Stimulated activated CD4-positive, alpha-beta T cell treated with anti-CD3 and anti-CD28 coated beads, Interleukin-15, amount 100 ng/mL, for 48 hours (primary cell): ENCODE measurements at regions not wholly inside any gene's neighbourhood (a gene's known extent, or its start where the extent isn't known, plus 50 kb on each side); places are given as distances from the start of the nearest gene placed in this dataset.

Source experiments
- DNase-seq, 2 donors: peaks; one replicate each; pipeline ENCODE4 v3.0.0-alpha.2; 2020; ENCODE audit warnings: low read depth in 2 of 2

DNA sequence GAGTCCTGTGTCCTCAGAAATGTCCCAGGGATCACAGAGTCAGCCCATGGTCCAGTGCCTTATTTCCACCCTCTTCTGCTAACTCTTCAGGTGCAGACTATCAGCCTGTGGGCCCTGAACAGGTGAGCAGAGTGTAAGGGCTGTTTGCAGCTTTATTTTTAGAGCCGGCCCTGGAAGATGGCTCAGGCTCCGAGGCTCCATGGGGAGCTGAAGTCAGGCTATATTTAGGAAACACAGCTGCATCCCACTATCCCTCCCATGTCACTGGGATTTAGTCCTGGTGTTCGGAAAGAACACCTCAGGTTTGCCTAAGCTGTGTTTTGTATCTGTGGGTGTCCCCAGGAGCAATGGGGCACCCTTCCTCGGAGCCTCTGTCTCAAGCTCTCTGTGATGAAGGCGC, 126.9 kb downstream of the RPS24 start:
- DNase-seq: no peak

- no peak for DNase-seq
Observed at GRCh38 chr10:78162853-78163252, 129.2 kb downstream of the RPS24 start.

- no peak for DNase-seq
Observed at GRCh38 chr10:78164702-78165101, 131.0 kb downstream of the RPS24 start.

DNA sequence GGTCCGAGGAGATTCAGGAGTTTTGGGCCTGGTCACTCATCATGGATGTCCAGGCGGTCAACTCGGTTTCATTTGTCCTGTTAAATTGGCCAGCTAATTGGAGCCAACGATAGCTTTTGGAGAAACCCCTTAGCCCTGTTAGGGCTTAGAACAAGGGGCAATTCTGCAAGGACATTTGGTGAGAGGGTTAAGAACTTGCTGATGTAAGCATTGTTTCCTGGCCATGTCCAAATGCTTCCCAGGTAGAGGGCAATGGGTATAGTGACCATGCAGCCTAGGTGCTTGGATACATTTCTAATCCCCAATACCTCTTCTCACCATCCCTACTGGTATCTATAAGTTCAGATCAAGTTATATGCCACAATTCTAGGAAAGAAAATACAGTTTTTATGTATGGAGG, 131.5 kb downstream of the RPS24 start:
- DNase-seq: no peak

GRCh38 chr10:78165617-78166016, 132.0 kb downstream of the RPS24 start:
- DNase-seq: no peak

GRCh38 chr10:78166261-78166660, 132.6 kb downstream of the RPS24 start:
- no peak for DNase-seq

- no peak for DNase-seq
Observed at GRCh38 chr10:78169214-78169613, 135.6 kb downstream of the RPS24 start.

GRCh38 chr10:78170026-78170475, 136.4 kb downstream of the RPS24 start:
- no peak for DNase-seq

DNA sequence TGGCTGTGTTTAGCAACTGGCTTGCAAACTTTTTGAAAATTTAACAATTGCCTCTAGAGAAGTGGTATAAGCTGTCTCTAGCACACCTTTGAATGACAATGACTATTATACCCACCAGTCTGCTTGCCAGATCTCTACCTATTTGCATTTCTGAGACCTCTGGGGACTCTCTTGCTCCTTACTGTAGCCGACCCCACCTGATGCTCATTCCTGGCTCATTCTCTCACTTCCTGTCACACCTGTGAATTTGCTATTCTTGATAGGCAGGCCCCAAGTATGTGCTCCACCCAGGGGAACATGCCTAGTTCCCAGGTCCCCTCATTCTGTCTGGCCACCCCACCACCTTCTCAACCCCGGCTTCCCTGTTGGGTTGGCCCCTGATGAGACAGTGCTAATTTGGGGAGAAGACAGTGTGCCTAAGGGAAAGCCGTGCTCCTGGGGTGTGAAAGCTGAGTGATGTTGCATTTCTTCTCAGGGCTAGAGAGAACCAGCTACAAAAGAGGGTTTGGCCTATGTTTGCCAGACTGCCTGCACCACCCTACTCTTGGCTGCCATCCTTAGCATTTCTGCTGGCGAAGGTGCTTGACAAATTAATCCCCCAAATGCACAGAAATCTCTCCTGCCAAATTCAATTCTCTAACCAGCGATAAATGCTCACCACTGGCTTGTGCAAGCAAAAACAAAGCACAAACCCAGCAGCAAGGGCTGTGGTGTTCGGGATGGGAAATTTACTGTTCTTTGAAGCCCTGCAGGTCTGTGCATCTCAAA, 138.2 kb downstream of the RPS24 start:
- DNase-seq: no peak

DNA sequence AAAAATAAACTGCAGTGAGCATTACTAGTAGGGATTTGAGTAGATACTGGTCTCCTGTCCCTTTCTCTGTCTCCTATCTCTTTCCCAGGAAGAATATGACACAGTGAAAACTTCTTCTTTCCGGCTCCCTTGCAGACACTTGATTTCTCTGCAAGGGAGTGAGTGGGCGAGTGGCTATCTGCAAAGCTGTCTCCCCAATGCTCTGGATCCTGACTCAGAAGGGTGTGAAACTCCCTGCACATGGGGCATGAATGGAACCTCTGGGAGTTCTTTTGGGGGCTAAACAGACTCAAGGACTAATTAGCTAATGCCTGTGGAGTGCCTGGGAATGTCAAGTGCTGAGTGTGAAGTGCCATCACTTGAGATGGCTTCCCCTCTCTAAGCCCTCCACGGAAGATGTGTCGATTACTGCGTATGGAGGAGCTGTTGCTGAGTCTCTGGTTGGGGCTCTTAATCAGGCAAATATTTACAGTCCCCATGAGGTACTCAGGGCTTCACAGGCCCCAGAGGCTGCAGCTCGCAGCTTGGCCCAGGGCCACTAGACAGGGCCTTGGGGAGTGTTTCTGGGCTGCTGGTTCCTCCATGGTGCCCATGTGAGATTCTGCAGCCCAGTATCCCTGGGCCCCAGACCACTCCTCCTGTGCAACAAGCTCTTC, 139.8 kb downstream of the RPS24 start:
- no peak for DNase-seq

- DNase-seq: no peak
Observed at GRCh38 chr10:78175444-78176015, 141.9 kb downstream of the RPS24 start.

DNA sequence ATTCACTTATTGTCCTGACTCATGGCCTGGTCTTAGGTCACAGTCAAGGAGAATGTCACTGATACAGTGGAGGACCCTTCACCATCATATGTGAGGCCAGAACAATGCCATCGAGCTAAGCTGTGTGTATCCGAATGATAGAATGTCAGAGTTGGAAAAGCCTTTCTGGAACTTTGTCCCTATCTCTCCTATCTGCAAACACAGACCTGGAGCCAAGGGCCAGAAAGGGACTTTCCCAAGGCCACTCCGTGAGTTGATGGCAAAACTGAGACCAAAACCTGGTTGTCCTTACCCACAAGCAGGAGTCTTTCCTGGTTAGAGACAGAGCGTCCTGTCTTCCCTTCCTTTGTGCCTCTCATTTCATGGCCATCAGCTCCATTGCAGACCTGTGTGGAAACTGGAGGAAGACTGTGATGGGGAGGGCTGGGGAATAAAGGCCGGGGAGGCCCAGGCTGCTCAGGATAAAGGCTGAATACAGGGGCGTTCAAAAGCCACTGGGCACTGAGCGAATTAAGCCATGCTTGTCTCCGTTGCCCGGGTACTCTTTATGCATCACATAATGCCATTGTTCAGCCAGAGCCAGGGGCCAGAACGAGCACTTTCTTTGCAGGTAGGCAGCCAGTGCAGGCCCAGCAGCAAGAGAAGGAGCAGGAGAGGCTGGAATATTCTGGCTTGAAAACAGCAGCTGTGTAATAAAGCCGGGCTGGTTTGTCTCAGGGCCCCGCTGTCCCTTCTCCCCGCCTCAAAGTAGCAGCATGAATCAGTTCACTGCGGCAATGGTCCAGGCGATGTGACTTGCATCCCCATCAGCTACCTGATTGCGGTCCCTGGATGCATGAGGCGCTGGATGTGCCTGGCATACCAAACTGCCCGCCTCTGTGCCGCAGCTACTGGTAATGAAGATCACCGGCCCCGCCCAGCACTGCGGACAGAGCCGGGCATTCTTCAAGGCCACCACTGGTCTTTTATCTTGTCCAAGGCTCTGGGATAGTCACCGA, 143.0 kb downstream of the RPS24 start:
- DNase-seq: no peak

DNA sequence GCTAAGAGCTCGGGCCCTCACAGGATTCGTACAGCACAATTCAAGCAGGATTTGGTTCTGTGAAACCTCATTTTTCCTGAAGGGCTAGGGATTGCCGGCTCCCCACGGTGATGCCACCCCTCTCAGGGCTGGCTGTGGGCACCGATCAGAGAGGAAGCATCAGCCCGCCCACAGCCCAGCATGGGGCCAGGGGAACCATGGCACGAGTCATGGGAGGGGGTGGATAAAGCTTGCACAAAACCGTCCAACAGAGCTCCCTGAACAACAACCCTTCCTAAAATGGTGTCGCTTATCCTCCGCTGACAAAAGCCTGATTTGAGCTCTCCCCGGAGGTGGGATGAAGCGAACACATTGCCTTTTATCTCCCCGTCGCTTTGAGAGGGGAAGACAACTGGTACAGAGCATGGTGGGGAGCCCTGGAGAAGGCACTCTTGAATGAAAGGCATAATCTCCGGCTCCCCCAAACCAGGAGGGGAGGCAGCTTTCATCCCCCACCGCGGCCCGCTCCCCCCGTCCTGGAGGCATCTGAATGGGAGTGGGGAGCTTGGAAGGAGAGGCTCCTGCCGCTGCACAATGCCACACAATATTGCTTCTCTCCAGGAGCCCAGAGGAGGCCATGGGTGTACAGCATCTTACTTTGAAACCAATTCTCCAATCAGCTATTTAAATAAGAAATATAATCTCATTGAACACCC, 144.0 kb downstream of the RPS24 start:
- no peak for DNase-seq

DNA sequence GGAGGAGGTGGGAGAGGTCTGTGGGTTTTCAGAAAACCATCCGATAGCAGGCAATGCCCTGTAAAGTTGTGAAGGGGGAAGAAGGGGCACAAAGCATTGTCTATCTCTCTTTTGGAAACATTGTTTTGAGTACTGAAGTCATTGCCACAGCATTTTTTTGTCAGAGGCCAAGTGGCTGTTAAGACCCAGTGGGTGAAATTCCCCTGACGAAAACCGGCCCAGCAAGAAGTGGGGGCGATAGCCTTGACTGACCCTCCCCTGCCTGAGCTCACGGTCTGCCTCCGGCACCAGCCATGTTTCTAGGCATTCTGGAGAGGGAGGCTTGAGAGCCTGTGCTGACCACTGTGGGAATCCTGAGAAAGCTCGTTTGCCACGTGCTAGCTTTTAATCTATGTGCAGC, 144.7 kb downstream of the RPS24 start:
- DNase-seq: no peak

DNA sequence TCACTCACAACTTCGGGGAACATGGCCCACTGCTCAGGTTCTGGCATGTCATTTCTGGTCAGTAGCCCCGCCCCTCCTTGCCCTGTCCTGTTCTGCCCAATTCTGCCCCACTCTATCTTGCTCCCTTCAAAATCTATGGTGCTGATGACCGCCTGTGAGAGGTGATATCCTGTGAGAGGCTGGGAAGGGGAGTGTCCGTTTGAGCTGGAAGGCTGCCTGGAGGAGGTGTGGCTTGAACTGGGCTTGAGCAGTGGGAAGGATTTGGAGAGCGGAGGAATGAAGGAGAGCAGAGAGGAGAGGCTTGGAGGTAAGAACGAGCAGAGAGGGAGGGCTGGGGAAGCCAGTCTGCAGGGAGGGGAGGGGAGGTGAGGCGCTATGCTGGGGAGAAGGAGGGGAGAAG, 145.3 kb downstream of the RPS24 start:
- no peak for DNase-seq

DNA sequence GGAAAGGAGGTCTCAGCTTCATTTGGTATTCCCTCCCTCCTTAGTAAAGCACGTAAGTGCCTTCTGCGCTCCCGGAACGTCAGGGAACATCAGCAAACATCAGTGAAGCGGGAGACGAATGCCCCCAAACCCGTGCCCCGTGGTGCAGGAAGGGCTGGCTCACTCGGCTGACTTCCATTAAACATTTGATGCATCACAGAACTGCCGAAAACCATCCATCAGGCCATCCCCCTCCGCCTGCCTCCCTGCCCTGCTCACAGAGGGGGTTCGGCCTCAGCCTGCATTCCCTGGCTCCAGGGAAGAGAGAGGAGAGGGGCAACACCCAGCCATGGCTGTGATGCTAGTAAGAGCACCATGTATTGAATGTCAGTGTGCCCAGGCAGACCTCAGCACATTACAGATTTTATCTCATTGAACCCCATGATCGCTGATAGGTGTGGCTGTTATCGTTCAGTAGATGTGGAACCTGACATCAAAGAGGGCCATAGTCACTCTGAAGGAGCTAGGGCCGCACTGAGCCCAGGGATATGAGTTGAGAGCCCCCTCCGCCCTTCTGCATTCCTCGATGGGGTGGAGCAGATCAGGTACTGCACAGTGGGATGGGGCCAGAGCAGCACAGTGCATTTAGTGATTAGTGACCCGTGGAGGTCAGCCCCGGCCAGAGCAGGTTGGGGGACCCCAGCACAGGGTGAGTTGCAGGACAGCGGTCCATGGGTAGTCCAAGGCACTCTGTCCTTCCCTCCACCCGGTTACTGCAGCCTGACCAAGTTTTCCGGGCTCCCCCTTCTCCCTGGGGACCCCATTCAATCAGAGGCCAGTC, 146.4 kb downstream of the RPS24 start:
- DNase-seq: no peak

- DNase-seq: no peak
Observed at GRCh38 chr10:78181381-78182055, 147.9 kb downstream of the RPS24 start.

GRCh38 chr10:78182841-78183240, 149.2 kb downstream of the RPS24 start:
- DNase-seq: no peak

GRCh38 chr10:78184851-78185692, 151.4 kb downstream of the RPS24 start:
- no peak for DNase-seq
